ENCODE measurements at regions not wholly inside any gene's neighbourhood (a gene's known extent, or its start where the extent isn't known, plus 50 kb on each side); places are given as distances from the start of the nearest gene placed in this dataset.

DNA sequence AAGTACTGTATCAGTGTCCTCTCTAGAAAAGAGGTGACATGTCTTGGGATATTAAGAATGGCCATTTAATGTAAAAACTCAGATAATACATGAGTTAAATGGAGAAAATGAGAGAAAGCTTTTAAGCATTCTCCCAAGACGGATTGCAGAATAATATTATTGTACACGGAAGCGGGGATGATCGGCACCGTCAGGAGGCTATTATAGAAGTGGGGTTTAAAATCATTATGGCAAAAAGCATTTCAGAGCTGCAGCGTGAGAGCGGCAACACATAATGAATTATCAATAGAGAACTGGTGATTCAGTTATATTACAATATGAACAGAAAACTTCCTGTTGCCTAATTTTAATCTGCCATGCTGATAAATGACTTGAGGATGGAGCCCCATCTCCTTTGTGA is 261.7 kb upstream of the IRX3 start:
- no peak for DNase-seq

DNA sequence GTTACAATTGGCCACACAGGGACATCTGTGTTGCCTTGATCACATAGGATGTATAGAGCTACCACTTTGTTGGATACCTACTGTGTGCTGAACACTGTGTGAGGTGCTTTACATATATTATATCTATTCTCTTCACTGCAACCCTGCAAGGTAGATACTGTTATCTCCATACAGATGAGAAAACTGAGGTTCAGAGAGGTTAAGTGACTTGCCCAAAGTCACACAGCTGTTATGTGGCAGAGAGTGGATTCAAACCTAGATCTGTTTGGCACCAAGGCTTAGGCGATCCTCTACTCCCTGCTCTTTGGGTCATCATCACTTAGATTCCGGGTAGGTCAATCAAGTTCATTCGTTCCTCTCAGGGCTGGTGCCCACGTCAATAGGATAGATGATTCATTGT is 260.5 kb upstream of the IRX3 start:
- no peak for DNase-seq

DNA sequence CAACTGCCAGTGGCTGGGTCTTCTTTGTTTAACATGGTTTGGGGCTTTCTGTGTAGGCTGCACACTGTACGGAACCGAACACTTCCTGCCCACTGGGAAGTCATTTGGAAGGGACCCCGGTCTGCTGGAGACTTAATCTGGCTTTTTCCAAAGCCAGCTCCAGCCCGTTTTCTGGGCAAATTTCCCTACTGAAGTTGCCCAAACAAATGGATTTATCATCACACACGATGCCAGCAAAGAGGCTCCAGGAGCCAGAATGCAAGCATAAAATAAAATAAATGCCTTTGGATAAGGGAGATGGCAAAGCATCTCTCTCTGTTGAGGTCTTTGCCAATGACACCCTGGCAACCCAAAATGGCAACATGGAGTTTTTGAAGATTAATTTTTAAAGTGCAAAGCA is 259.9 kb upstream of the IRX3 start:
- no peak for DNase-seq

DNA sequence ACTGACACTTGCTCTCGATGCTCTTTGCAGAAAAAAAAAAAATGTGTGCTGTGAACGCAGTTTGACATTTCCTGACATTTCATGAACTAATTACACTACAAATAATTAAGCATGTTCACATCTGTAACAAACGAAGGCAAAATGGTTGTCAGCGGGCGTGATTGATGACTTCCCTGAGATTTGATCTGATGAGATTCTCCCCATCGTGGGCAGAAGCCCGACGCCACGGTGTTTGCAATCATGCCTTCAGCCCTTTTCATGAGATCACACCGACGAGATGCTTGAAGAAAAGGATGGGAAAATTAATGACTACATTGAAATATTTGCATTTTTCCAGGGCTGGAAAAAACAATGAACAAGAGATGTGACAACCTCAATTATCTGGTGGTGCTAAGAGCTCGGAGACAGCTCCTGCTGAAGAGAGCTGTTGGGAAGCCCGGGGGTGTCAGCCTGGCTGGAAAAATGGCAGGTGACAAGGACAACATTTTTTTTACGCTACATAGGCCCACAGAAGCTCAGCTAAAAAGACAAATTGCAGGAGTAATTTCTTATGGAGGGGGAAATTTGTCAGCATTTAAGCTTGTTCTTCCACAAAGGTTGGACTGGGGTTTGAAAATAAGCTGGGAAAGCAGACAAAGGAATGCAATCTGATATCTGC is 259.4 kb upstream of the IRX3 start:
- no peak for DNase-seq

DNA sequence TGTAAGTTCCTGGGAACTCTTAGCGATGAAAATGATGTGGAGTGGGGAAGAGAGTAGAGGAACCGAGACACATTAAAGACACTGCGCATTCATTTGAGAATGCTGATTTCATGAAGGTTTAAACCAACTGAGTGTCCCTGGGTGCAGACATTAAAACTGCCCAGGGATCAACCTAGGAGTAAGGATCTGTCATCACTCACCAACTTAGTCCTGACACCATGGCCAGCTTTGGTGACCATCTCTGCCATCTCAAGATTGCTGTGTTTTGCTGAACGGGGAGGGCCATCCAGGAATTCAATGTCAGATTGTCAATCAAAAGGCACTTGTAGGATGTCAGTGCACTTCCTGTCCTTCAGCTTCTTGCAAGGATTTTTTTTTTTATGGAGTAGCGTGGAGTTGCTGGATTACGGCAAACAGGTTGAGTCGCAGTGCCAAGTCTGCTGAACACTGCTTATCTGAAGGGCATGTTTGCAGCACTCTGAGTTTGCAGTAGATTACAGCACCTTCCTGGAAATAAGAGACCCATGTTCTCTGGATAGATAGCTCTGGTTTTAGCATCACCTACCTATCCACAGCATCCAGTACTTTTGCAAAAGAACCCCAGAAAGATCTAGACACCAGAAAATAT is 258.1 kb upstream of the IRX3 start:
- DNase-seq, result no peak

DNA sequence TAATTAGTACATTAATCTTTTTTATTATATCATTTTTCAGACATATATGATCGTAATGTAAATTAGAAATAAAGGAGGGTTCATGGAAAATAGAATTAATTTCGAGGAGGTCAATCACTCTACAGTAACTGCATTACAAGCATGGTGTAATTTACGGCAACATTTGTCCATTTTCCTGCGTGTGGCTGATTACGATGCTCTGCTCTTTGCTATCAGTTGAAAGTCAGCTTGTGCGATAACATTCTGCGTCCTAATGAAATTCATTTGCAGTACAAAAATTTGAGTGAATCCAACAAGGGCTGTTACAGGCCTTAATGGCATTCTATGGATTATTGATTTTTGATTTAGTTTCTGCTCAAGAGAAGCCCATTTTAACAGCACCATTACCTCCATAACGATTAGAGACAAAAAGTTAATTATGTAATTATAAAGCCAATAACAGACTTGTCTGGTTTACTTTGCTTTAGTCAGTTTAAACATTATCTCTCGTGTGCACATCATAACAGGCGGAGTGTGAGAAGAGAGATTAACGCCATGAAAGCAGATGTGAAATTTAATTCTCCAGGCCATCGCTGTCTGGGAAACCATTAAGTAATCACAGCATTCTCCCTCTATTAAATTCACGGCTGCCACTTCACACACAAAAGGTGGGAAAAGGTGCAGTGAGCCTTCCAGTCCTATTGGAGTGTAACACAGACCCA is 256.4 kb upstream of the IRX3 start:
- DNase-seq, result no peak

DNA sequence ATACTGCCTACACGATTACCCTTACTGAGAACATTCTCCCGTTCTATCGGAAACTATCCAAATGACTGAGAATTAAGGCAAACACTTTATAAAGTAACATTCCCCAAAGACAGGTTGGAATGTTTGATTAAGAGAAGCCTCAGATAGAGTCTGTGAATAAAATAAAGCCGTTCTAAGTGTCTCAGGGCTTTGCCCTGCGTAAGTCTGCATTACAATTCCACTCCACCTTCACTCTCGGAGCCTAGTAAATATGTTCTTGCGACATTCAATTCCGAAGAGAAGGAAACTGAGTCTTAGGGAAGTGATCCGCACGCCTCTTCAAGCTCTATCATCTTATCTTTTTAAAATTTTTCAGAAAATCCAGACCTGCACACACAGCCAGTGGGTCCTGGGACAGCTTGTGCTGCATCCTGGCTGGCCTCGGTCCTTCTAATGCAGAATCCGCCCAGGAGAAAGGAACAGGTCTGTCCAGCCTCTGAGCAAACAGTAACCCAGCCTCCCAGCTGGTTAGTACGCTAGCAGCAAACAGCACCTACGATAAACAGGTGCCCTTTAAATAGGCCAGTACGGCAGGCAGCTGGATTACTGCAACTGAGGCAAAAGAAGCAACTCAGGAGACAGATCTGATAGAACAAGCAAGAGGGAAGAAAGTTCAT is 254.1 kb upstream of the IRX3 start:
- peak; percentile 50 for DNase-seq

DNA sequence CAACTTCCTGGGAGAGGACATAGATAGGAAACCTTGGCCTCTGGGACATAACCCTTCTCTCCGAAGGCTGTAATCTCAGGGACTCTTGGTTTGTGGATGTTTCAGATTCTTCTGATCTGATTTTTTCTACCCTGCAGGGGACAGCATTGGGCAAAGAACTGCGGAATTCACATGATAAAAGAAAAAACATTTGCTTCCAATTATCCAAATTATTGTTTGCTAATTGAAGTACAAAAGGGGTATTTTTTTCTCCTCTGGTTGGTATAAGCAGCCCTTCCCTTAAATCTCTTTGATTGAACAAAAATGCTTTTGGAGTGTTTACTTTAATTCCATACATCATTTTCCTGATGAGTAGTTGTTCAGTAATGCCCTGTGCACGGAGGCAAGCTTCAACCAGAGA is 251.7 kb upstream of the IRX3 start:
- DNase-seq, result no peak

DNA sequence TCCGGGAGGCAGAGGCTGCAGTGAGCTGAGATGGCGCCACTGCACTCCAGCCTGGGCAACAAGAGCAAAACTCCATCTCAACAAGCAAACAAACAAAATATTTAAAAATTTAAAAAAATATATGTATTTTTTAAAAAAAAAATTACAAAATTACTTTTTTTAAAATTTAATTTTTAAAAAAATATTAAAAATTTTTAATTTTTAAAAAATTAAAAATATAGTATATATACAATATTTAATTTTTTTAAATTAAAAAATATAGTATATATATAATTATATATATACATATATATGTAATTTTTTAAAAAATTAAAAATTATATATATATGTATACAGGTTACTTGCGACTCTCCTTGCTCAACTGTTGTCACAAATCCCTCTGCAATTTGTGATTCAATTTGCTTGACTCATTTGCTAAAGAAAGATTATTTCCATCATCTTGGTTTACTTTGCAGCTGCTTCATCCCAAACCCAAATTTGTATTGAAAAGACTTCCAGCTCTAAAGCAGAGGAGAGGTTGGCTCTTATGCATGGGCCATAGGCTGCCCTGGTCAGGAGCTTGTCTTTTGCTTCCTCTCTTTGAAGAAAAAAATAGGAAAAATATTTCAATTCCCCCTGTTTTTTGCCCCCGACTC is 247.4 kb upstream of the IRX3 start:
- DNase-seq, result no peak

DNA sequence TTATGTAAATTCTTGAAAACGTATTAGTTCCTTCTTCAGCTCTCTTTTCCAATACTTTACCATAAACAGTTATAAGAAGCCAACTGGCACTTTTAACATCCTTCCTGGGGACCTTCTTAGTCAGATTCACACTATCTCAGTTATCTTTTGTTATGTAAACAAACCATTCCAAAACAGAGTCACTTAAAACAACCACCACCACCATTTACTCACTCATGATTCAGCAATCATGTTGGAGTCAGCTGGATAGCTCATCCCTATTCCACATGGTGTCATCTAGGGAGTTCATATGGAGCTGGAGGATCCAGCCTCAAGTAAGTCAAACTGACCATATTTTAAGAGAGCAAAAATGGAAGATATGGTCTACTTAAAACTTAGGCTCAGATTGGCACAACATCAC is 240.3 kb upstream of the IRX3 start:
- no peak for DNase-seq

DNA sequence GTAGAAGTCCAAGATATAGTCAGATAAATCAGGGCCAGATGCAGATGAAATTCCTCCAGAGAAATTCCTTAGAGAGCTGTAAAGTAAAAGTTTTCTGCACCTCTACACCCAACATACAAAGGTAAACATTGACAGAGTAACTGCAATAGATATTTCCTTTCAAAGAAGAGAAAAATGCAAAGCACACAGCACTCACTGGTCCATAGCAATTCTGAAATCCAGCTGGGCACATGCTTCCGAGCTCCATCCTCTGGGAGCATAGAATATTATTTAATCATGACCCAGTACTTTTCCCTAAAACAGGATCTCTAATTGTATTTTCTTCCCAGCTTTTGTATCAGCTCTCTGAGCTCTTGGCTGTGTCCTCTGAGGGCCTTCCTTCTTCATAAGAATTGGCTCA is 239.5 kb upstream of the IRX3 start:
- DNase-seq, result no peak

DNA sequence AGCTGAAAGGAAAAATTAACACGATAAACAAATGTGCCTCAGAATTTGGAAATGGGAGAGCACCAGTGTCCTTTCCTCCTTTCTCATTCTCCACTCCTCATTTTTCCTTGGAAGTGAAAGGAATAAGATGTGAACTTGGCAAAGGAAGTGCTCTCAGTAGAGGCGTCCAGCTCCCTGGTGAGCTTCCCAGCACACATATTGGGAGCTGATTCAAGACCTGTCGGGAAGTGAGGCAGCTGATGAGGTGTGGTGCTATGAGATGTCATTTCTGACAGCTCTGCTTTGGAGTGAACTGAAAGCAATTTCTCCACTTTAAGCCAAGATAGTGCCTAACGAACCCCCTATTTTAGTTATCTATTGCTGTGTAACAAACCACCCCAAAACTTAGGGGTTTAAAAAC is 238.5 kb upstream of the IRX3 start:
- DNase-seq, result no peak

DNA sequence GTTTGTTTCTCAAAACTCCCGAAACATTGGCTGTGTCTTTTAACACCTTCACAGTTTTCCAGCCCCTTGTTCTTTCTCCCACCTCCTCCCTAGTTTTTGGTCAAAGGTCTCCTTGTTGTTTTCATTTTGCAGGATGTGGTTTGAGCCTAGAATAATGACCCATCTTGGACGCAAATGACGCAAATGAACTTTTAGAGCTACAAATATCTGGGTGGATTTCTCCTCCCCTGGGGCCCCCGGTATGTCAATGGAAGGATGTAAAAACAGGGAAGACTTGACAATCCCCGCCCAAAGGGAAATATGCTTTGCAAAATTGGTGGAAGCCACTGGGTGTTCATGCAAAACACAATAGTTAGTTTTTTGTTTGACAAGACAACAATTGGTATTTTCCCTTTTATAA is 236.0 kb upstream of the IRX3 start:
- no peak for DNase-seq

DNA sequence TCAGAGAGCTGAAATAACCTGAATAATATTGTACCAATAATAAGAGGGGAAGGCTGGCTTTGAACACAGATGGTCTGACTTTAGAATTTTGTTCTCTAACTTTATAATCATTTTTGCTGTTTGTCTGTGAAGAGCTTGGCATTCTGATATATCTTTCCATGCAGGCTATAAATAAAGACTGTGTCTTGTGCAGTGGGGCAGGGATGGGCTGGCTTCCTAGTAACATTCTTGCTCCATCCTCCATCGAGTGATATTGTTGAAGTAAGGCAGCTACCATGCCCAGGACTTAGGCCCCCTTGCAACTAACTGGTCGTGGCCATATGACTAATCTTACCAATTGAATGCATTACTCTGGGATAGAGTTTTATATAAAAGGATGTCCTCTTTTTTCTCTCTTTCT is 234.7 kb upstream of the IRX3 start:
- DNase-seq, result no peak

DNA sequence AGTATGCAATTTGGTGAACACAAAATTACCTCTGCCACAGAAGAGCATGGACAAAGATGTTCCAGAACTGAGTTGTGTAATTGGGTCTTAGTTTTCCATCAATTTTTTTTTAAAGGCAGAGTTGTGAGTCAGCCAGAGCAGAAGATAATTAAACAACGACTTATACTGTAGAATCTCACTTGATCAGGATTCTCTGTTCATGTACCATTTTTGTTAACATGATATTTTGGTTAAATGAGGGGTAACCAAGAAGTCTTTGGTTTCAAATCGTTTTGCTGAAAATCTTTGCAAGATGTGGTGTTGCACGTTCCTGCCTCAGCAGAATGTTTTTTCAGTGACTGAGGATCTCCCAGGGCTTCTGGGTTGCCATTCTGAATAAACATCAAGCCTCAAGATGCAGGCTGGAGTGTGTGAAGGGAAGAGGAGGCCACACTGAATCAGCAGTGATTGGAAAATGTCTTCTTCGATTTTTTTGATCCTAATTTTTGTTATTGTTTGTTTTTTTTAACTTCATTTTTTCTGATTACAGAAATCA is 232.6 kb upstream of the IRX3 start:
- no peak for DNase-seq

DNA sequence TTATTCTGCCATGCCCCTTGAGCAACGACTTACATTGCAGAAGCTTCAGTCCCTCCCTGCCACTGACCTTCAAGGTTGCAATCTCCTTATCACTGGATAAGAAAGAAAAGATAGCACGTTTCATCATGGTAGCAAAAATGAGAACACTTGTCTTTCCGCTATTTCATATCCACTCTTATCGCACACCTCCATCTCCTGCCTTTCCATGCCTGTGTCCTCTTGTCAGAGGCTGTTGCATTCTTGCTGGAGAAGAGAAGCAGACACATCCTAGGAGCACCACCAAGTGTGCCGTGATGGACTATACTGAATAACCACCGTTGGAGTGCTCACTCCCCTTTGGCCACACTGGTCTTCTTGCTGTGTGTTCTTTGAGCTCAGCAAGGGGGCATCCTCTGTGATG is 230.6 kb upstream of the IRX3 start:
- no peak for DNase-seq

DNA sequence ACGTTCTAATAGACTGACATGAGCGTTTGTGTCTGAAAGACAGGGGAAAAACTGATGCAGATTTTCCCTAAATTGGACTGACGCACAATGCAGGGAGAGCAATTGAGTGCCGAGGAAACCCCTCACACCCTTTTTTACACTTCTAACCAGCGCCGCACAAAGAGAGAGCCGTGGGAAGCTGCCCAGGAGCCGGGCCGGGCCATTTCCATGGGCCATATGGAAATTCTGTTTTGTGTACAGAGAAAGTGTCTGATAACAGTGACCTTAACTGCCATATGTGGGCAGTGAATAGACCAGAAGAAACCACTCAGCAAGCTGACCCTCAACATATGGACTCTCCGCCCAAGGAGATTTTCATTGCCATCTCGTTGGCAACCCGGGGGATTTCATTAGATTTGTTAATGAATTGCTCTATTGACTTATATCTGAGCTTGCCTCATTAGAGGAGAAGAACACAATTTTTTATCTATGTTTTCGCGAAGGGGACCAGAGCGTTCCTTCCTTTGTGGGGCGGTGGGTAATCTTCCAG is 225.9 kb upstream of the IRX3 start:
- DNase-seq, result no peak

DNA sequence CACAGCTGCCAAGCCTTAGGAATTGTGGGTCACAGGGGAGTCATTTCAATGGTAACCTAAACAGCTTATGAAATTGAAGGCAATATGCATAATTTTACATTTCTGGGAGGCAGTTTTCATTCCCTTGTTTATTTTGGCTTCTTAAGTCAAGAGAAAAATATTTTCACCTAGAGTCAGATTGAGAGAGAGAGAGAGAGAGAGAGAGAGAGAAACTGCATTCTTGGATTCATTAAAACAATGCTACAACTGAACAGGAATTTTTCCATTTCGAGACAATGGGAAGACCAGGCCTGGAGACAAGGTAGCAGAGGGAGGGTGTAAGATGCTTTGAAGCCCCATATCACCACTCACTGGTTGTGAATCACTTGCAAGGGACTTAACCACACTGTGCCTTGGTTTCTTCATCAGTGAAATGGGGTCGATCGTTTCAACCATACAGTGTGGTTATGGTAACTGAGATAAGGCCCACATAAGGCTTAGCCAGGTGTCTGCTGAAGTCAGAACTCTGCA is 224.7 kb upstream of the IRX3 start:
- no peak for DNase-seq

DNA sequence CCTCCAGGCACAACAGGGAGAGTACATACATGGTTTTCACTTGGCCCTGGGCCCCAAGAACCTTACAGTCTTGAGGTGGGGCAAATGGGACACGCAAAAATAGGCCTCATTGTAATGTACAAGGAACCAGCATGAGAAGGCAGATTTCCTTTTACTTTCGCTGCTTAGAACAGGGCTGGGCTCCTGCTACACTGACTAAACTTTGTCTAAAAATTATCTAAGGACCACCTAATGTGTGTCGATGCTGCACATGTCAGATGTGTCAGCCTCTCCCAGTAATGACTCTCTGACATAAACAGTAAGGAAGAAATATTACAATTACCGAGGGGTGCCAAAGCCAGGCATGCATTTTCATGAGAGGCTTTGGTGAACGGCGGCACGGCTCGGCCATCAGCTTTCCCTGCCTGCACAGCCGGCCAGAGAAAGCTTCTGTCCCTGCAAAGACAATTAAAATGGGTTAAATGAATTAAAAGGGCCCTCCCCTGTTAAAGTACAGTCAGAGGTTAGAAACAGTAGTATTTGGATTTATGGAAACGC is 224.2 kb upstream of the IRX3 start:
- no peak for DNase-seq

DNA sequence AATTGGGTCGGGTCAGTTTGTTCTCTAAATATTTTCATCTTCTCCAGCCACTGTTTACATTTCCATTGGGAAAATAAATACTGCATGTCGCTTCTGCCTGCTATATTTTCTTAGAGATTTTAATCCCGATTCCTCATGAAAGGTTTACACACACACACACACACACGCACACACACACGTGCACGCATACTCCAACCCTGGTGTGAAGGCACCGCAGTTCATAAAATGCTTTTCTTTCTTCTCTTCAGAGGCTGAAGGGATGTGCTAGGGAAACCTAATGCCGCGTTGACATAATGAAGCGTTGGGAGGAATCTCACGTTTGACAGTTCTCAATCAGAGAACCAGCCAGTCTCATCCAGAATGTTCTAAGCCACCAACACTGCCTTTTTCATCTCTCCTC is 222.9 kb upstream of the IRX3 start:
- DNase-seq, result no peak

DNA sequence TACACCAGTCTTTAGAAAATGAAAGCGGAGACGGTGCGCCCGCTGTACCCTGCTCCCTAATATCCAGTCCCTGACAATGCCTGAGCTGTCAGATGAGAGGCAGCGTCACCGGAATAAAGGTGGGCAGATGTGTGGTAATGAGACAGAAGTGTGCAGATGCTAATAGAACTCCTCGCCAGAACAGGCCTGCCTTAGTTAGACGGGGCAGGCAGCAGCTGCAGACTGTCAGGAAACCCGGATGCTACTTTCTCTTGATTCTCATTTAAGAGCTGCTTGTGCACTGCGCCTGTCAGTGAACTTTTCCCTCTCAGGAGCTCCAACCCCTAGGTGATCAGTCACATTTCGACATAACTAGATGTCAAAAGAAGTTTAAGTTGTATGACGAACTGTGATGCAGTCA is 221.8 kb upstream of the IRX3 start:
- DNase-seq, result peak; percentile 50

DNA sequence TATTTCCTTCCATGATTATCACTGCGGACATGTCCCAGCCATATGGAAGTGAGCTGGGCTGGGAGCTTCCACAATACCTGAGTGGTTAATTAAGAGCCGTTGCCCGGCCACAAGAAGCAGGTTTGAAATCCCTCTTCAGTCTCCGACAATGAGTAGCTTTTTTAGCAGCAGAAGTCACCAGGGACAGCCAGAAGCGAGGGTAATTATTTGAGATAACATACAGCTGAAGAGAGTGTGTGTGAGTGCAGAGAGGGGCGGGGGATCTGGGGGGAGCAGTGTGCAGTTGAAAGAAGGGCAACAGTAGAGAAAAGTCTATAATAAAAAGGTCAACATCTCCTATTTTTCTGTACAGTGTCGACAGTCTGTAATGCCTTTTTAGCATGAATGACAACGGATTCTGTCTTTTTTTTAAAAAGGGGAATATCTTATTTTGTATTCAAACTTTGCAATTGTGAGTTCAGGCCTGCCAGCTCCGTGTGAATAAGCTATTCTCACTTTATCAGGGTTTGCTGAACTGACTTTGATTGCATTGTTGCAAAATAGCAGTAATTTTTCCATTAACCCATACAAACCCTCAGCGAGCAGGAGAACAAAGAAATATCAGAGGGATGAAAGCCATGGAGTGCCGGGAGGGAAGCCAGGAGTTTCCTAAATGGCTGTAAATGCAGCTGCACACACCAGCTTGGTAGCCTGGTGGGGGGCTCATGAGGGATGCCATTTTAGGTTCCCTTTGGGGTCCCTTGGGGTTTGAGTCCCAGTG is 220.3 kb upstream of the IRX3 start:
- peak; percentile 78 for DNase-seq

All from NCI-H510A treated with DMSO at 0.1 percent for 48 hours (cell line).